ENCODE measurements at regions not wholly inside any gene's neighbourhood (a gene's known extent, or its start where the extent isn't known, plus 50 kb on each side); places are given as distances from the start of the nearest gene placed in this dataset.

- H3K4me3 ChIP-seq: no peak overlapping the region
- H3K9me1 ChIP-seq (ENCODE audit: control insufficient read depth, insufficient read depth, low read length): no peaks in the 10 kb centered on the region
- no peaks in the 10 kb centered on the region for H4K20me1 ChIP-seq (replicated peaks; ENCODE audit: control insufficient read depth, insufficient read depth, low read length)
- H3K4me2 ChIP-seq (ENCODE audit: insufficient read depth, low read length): no peak overlapping the region
- no peak overlapping the region for H3K9ac ChIP-seq (ENCODE audit: insufficient read depth in 1 of 2, low read depth in 2 of 2, low read length in 2 of 2)
- CTCF ChIA-PET (ENCODE audit: low intra/inter-chr PET ratio): no interaction called here
- no peak overlapping the region for H2AFZ ChIP-seq (ENCODE audit: low read depth, low read length)
- no TSS peak for BruUV-seq (replicated peaks)
- no peaks in the 10 kb centered on the region for H3K36me3 ChIP-seq (ENCODE audit: control insufficient read depth, insufficient read depth, low read length)
- no peaks in the 10 kb centered on the region for H3K9me3 ChIP-seq (replicated peaks; ENCODE audit: control insufficient read depth, insufficient read depth, low read depth, low read length)
- H3K79me2 ChIP-seq (ENCODE audit: control insufficient read depth, insufficient read depth, low read length): no peaks in the 10 kb centered on the region
- POLR2A ChIA-PET: interaction anchor here (0.6 kb wide), 1 partner anchor 580 kb away, joined by 3 read pairs; no protein-coding TSS in a partner anchor
- FAIRE-seq (no peak), DNase-seq (ENCODE audit: extremely low read depth in 1 of 4, low spot score in 3 of 4) (no peak), ATAC-seq (no peak)
- H3K27me3 ChIP-seq (ENCODE audit: control insufficient read depth in 2 of 2, insufficient read depth in 2 of 2, low read length in 2 of 2): no peaks in the 10 kb centered on the region
- intact Hi-C loops (cut with micrococcal nuclease): no loop called here
- no peaks in the 10 kb centered on the region for H3K4me1 ChIP-seq (replicated peaks in 1 of 2; ENCODE audit: control insufficient read depth in 2 of 2, insufficient read depth in 2 of 2, low read length in 2 of 2)
- 8% methylated on average over 2 of the region's 2 CpGs for whole genome bisulfite sequencing (ENCODE audit: insufficient coverage, low coverage, missing lambda C conversion rate)
- in situ Hi-C loops (cut with MboI): no loop called here
- no peak overlapping the region for H3K27ac ChIP-seq (ENCODE audit: extremely low read depth, low read depth, low read length)
- TF ChIP-seq MBD1 (CRISPR knock-in tag; IDR thresholded peaks at IDR 0.05) (no peak), RBM14 (IDR thresholded peaks at IDR 0.05; ENCODE audit: borderline replicate concordance, insufficient read depth, low read depth, low read length) (no peak), PKNOX1 (IDR thresholded peaks at IDR 0.05) (no peak), ZFP1 (CRISPR knock-in tag; IDR thresholded peaks at IDR 0.05) (no peak), ZNF146 (CRISPR knock-in tag; IDR thresholded peaks at IDR 0.05; ENCODE audit: unreplicated experiment) (no peak), ZKSCAN3 (CRISPR knock-in tag; IDR thresholded peaks at IDR 0.05) (no peak), E2F6 (IDR thresholded peaks at IDR 0.05; ENCODE audit: borderline replicate concordance in 1 of 2, extremely low read depth in 1 of 2, insufficient read depth in 1 of 2, insufficient read length in 1 of 2, low read depth in 1 of 2, low read length in 1 of 2, poor library complexity in 1 of 2, severe bottlenecking in 1 of 2) (no peak), ZNF282 (CRISPR knock-in tag; IDR thresholded peaks at IDR 0.05) (no peak), GTF2F1 (IDR thresholded peaks at IDR 0.05; ENCODE audit: low read depth, low read length) (no peak), SMAD3 (CRISPR knock-in tag; conservative IDR thresholded peaks at IDR 0.05) (no peak), SNAPC5 (CRISPR knock-in tag; IDR thresholded peaks at IDR 0.05) (no peak), CUX1 (CRISPR knock-in tag; IDR thresholded peaks at IDR 0.05) (no peak), RB1 (IDR thresholded peaks at IDR 0.05; ENCODE audit: low read depth) (no peak), SIN3A (IDR thresholded peaks at IDR 0.05; ENCODE audit: borderline replicate concordance in 2 of 2, control insufficient read depth in 1 of 2, low read depth in 2 of 2, low read length in 2 of 2) (no peak)
Measured at GRCh38 chr13:22178878-22179277, 508.0 kb downstream of the FGF9 start.
